AG10803 (cell line): ENCODE measurements at regions not wholly inside any gene's neighbourhood (a gene's known extent, or its start where the extent isn't known, plus 50 kb on each side); places are given as distances from the start of the nearest gene placed in this dataset.

Experiments used
- DNase-seq: peaks from one replicate; pipeline ENCODE4 v3.0.0; 2010; ENCODE audit warnings: low read depth
- H3K4me3 ChIP-seq: 2 replicates; pipeline ENCODE4 v1.5.1; 2011; ENCODE audit warnings: mild to moderate bottlenecking, low read length, control low read depth
- CTCF ChIP-seq: conservative IDR thresholded peaks from 2 replicates; pipeline ENCODE4 v1.5.1; 2011; ENCODE audit warnings: mild to moderate bottlenecking, low read length, control low read depth, inconsistent platforms

GRCh38 chr17:36835036-36835435 lies 102.2 kb upstream of the LHX1 start:
- no peak overlapping the region for H3K4me3 ChIP-seq
- TF ChIP-seq CTCF: no peak
- DNase-seq: no peak

- no peak for TF ChIP-seq CTCF
- DNase-seq: no peak
- H3K4me3 ChIP-seq: no peak overlapping the region
Observed at GRCh38 chr17:36837195-36837938, 99.9 kb upstream of the LHX1 start.

GRCh38 chr17:36837939-36838272 lies 99.4 kb upstream of the LHX1 start:
- no peak for DNase-seq
- TF ChIP-seq CTCF: no peak
- no peak overlapping the region for H3K4me3 ChIP-seq

GRCh38 chr17:36839256-36839655 lies 98.0 kb upstream of the LHX1 start:
- no peak overlapping the region for H3K4me3 ChIP-seq
- TF ChIP-seq CTCF: no peak
- no peak for DNase-seq

- DNase-seq: no peak
- no peak for TF ChIP-seq CTCF
- no peak overlapping the region for H3K4me3 ChIP-seq
Observed at GRCh38 chr17:36840796-36841195, 96.5 kb upstream of the LHX1 start.

- no peak for DNase-seq
- no peak for TF ChIP-seq CTCF
- no peak overlapping the region for H3K4me3 ChIP-seq
Observed at GRCh38 chr17:36842231-36842819, 95.0 kb upstream of the LHX1 start.

- no peak overlapping the region for H3K4me3 ChIP-seq
- DNase-seq: no peak
- TF ChIP-seq CTCF: no peak
Observed at GRCh38 chr17:36842963-36843558, 94.2 kb upstream of the LHX1 start.
